Right lobe of liver (tissue), 6 donors: ENCODE measurements at regions not wholly inside any gene's neighbourhood (a gene's known extent, or its start where the extent isn't known, plus 50 kb on each side); places are given as distances from the start of the nearest gene placed in this dataset.

ENCODE experiments used
- ATAC-seq, 4 donors: fragments of 200-7000 bp; cut with Tn5 transposase; one replicate each; pipeline ENCODE4 v1.9.1; 2020; ENCODE audit warnings: mild to moderate bottlenecking in 4 of 4, moderate library complexity in 4 of 4
- DNase-seq, 3 donors: peaks; one replicate each; pipeline ENCODE4 v3.0.0-alpha.2; 2020
- H3K27ac ChIP-seq, 3 donors: fragments of 200-600 bp; one replicate each; pipeline ENCODE4 v1.8.0; 2022
- H3K27me3 ChIP-seq, 2 donors: fragments of 200-600 bp; one replicate each; pipeline ENCODE4 v1.8.0; 2022
- H3K36me3 ChIP-seq, 4 donors: fragments of 200-600 bp; sonication (generic) in 1 of 4; one replicate each; pipeline versions ENCODE4 v1.5.1 to v1.8.0; 2017 to 2022; ENCODE audit warnings: control low read depth in 1 of 4
- H3K4me1 ChIP-seq, 4 donors: fragments of 200-600 bp; sonication (generic) in 1 of 4; one replicate each; pipeline versions ENCODE4 v1.5.1 to v1.8.0; 2017 to 2022; ENCODE audit warnings: control low read depth in 1 of 4
- H3K4me3 ChIP-seq, 3 donors: fragments of 200-600 bp; one replicate each; pipeline ENCODE4 v1.8.0; 2022
- H3K9me3 ChIP-seq, 4 donors: fragments of 200-600 bp; sonication (generic) in 1 of 4; one replicate each; pipeline versions ENCODE4 v1.5.1 to v1.8.0; 2017 to 2022; ENCODE audit warnings: control low read depth in 1 of 4
- POLR2A ChIP-seq: fragments of 450-650 bp; IDR thresholded peaks from one replicate; pipeline ENCODE4 v1.6.1; 2017; ENCODE audit warnings: antibody characterized with exemption, mild to moderate bottlenecking
- WGBS: methylation state at CpG from one replicate; pipeline ENCODE4 v1.1.6; 2018; ENCODE audit warnings: low coverage, low lambda C conversion rate; ENCODE audit not compliant: insufficient coverage; ENCODE audit errors: missing lambda C conversion rate; 5-methylcytosine and 5-hydroxymethylcytosine counted together
- intact Hi-C, 2 donors: fragments of 100-400 bp; cut with DNase I; formaldehyde crosslinking; loops; one replicate each; pipeline versions ENCODE4 v1.11.2 to v1.14.1; 2022
- TF ChIP-seq, protein P1 (sequence below), 4 donors: fragments of 200-600 bp in 3 of 4; fragments of 450-650 bp in 1 of 4; IDR thresholded peaks; one replicate each; pipeline versions ENCODE4 v1.5.1 to v1.8.0; 2016 to 2022; ENCODE audit warnings: antibody characterized with exemption in 4 of 4, mild to moderate bottlenecking in 2 of 4
- donor health status: DM: no; HTN: yes; CAD: no.
- donor health status: DM: no; HTN: no; CAD: no.
- donor health status: DM: no; HTN: no; CAD: no.
- donor health status: DM: no; HTN: yes; CAD: no.
- donor health status: DM: no; HTN: yes; CAD: no.

DNA sequence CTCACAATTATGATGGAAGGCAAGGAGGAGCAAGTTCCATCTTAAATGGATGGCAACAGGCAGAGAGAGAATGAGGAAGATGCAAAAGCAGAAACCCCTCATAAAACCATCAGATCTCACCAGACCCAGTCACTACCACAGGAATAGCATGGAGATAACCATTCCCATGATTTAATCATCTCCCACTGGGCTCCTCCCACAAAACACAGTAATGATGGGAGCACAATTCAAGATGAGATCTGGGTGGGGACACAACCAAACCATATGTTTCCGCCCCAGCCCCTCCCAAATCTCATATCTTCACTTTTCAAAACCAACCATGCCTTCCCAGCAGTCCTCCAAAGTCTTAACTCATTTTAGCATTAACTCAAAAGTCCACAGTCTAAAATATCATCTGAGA is 304.0 kb downstream of the TUSC1 start:
- intact Hi-C loops: no loop called here
- no peak overlapping the region for H3K4me3 ChIP-seq
- H3K36me3 ChIP-seq: no peaks in the 10 kb centered on the region
- H3K27ac ChIP-seq: no peak overlapping the region
- 27% methylated on average over 1 of the region's 1 CpG for WGBS
- ATAC-seq: no peak
- no peak for DNase-seq
- TF ChIP-seq, protein P1, sequence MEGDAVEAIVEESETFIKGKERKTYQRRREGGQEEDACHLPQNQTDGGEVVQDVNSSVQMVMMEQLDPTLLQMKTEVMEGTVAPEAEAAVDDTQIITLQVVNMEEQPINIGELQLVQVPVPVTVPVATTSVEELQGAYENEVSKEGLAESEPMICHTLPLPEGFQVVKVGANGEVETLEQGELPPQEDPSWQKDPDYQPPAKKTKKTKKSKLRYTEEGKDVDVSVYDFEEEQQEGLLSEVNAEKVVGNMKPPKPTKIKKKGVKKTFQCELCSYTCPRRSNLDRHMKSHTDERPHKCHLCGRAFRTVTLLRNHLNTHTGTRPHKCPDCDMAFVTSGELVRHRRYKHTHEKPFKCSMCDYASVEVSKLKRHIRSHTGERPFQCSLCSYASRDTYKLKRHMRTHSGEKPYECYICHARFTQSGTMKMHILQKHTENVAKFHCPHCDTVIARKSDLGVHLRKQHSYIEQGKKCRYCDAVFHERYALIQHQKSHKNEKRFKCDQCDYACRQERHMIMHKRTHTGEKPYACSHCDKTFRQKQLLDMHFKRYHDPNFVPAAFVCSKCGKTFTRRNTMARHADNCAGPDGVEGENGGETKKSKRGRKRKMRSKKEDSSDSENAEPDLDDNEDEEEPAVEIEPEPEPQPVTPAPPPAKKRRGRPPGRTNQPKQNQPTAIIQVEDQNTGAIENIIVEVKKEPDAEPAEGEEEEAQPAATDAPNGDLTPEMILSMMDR (IDR thresholded peaks at IDR 0.05): no peak
- TF ChIP-seq POLR2A: no peak
- no peaks in the 10 kb centered on the region for H3K27me3 ChIP-seq
- H3K4me1 ChIP-seq: no peaks in the 10 kb centered on the region
- no peaks in the 10 kb centered on the region for H3K9me3 ChIP-seq

DNA sequence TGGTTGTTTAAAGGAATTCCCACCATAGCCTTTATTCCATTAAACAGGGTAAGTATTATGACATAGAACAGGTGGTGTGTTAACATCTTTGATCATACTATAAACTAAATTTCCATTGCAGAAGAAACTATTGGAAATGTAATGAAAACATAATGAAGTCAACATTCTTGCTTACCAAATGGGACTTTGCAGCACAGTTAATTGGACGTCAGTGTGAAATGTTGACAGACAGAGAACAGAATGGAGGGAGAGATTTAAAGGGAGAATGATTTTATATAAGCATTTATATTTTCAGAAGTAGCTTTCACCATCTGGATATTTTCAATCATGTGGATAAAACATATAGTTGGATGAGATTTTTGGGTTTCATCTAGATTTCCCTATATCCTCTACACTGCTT is 311.3 kb downstream of the TUSC1 start:
- Histone ChIP-seq H3K36me3 (no peaks in the 10 kb centered on the region), H3K27me3 (no peaks in the 10 kb centered on the region), H3K4me1 (no peaks in the 10 kb centered on the region), H3K27ac (no peak overlapping the region), H3K4me3 (no peak overlapping the region), H3K9me3 (no peaks in the 10 kb centered on the region)
- intact Hi-C loops: no loop called here
- TF ChIP-seq, protein P1 (IDR thresholded peaks at IDR 0.05): no peak
- no peak for TF ChIP-seq POLR2A
- ATAC-seq: no peak
- WGBS: 24% methylated on average over 1 of the region's 1 CpG
- DNase-seq: no peak

DNA sequence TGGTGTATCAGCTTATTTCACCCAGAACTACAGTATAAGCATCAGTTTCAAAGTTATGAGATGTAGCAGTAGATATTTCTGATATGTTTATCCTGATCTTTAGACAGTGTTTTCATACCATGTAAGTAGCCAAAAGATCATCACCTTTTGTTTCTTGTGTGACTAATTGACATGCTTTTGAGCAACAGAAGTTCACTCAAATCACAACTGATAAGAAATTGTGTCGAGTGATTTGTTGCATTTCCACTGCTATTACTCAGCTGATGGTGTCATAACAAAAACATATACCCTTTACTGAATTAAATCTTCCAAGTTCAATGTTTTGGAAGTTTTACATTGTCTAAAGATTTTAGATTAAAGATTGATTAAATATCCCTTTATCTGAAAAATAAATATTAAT is 324.5 kb downstream of the TUSC1 start:
- H3K4me3 ChIP-seq: no peak overlapping the region
- TF ChIP-seq, protein P1 (IDR thresholded peaks at IDR 0.05): no peak
- no peak for TF ChIP-seq POLR2A
- no peaks in the 10 kb centered on the region for H3K36me3 ChIP-seq
- no peaks in the 10 kb centered on the region for H3K4me1 ChIP-seq
- ATAC-seq (no peak), DNase-seq (no peak)
- no peaks in the 10 kb centered on the region for H3K9me3 ChIP-seq
- 24% methylated on average over 1 of the region's 1 CpG for WGBS
- H3K27me3 ChIP-seq: no peaks in the 10 kb centered on the region
- intact Hi-C loops: no loop called here
- H3K27ac ChIP-seq: no peak overlapping the region

DNA sequence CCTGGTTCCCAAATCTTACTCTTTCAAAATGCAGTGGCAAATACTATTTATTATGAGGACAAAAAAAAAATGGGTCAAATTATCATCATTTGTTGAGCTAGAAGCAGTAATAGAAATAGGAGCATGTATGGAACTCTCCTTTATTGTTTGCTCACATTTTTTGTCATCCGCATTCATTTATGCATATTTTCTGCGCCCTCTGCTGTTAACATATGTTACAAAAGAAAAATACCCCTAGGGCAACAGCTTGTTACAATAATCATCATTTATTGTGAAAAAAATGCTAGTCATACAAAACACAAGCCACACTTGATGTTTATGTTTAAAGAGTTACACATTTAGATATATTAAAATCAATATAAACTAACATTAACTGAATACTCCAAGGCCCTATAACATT is 328.2 kb downstream of the TUSC1 start:
- Histone ChIP-seq H3K9me3 (no peaks in the 10 kb centered on the region), H3K4me1 (no peaks in the 10 kb centered on the region), H3K36me3 (no peaks in the 10 kb centered on the region), H3K27me3 (no peaks in the 10 kb centered on the region), H3K27ac (no peak overlapping the region), H3K4me3 (no peak overlapping the region)
- DNase-seq (no peak), ATAC-seq (no peak)
- TF ChIP-seq POLR2A: no peak
- TF ChIP-seq, protein P1 (IDR thresholded peaks at IDR 0.05): peak in 2 of 4 donors; percentile 12 to 13
- 51% methylated on average over 2 of the region's 2 CpGs for WGBS
- intact Hi-C loops: no loop called here

DNA sequence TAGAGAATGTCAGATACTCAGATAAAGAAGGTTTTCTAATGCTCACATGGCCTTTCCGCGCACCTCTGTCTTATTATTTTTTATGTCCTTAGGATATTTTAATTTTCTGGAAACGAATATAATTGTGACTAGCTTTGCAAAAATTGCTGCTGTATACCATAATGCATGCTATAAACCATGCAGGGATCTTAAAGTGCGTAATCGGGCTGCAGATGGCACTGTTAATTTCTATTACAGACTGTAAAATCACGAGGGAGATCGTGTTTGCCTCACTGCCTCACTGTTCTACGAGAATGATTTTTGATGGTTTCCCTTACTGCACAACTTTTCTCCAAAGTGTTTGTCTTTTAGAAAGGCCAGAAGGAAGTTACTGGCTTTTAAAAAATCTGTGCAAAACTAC is 356.1 kb downstream of the TUSC1 start:
- no peaks in the 10 kb centered on the region for H3K36me3 ChIP-seq
- intact Hi-C loops: no loop called here
- H3K4me1 ChIP-seq: no peaks in the 10 kb centered on the region
- H3K27me3 ChIP-seq: no peaks in the 10 kb centered on the region
- DNase-seq (no peak), ATAC-seq (no peak)
- no peak overlapping the region for H3K27ac ChIP-seq
- H3K4me3 ChIP-seq: no peak overlapping the region
- TF ChIP-seq, protein P1 (IDR thresholded peaks at IDR 0.05): no peak
- no peak for TF ChIP-seq POLR2A
- 56% methylated on average over 8 of the region's 8 CpGs for WGBS
- no peaks in the 10 kb centered on the region for H3K9me3 ChIP-seq
